Dedifferentiated amniotic fluid mesenchymal stem cell (primary cell): ENCODE measurements at regions not wholly inside any gene's neighbourhood (a gene's known extent, or its start where the extent isn't known, plus 50 kb on each side); places are given as distances from the start of the nearest gene placed in this dataset.
"Not testable (repeated sequence)": the region's sequence is repeated elsewhere in the genome, so short reads cannot be mapped to it uniquely, and the experiment has no call there.

Experiments
- DNase-seq: peaks from one replicate; pipeline ENCODE4 v3.0.0-alpha.2; 2016; ENCODE audit errors: extremely low spot score

DNA sequence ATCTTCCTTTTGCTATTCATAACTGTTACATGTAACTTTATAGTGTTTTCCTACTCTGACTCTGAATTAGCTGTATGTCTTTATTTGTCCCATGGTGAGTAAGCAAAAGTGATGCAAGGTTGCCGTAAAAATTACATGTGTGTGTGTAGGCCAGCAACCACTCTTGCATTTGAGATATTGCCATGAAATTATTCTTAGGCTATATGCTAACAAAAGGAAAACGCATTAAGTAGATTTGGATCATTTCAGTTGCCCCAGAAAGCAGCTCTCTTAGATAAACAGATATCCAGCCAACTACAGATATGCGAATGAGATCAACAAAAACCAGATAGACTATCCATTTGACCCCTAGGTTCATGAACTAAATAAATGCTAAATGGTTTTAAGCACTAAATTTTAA, 73.6 kb downstream of the CYLC2 start:
- DNase-seq = no peak

DNA sequence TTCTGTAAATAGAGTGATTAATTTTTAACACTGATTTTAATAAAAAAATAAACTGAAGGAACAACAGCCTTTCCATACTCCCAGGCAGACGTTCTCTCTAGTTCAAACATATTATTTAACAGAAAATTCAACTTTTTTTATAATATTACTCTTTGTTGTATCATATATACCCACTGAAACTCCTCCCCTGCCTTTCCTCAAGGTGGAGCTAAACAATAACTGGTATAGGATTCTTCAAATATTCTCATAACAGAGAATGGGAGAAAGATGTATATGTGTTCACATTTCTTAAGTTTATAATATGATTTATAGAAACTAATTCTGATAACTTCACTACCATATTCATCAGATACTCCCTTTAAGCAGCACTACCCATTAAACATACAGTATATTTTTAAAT, 83.4 kb downstream of the CYLC2 start:
- no peak for DNase-seq

DNA sequence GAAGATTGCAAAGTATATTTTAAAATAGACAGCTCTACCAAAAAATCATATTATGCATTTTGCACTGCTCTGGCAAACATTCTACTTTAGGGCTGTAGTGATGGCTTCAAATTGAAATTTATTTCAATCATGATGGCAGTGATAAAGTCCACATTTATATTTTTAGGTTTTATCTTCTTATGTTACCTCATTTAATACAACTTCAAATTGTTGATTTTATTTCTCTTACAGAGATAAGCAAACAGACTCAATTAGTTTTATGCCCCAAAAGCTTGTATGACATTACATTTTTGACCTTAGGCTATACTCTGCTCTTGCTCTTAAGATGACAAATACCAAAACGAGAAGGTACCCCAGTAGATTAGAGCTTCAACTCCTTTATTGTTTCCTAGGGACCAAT, 87.4 kb downstream of the CYLC2 start:
- no peak for DNase-seq

DNA sequence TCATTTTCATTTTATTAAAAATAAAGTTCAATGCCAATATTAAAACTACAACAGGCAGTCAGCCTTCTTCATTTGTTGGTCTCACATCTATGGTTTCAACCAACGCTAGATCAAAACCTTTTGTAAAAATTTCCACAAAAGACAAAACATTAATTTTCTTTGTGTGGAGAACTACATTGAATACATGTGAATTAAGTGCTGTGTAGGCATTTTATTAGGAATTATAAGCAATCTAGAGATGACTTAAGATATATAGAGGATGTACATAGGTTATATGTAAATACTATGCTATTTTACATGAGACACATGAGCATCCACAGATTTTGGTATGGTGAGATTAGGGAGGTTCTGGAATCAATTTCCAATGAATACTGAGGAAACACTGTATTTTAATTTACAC, 94.2 kb downstream of the CYLC2 start:
- DNase-seq = no peak

DNA sequence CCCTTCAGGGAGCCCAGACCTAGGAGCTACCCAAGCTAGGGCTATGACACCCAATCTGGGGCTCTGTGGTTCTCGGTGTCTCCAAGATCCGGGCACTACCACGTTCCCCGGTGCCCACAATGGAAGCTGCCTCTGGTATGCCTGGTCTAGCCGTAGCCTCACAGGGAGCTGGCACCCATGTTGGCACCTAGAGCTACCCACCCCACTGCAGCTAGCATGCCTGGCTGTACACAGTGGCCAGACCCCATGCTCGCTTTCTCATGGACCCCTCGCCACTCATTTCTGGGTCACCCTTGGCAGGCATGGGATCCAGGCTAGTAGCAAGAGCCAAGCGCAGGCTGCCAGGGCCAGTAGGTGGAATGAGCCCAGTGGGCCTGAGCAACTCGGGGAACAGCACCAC, 109.0 kb downstream of the CYLC2 start:
- no peak for DNase-seq

DNA sequence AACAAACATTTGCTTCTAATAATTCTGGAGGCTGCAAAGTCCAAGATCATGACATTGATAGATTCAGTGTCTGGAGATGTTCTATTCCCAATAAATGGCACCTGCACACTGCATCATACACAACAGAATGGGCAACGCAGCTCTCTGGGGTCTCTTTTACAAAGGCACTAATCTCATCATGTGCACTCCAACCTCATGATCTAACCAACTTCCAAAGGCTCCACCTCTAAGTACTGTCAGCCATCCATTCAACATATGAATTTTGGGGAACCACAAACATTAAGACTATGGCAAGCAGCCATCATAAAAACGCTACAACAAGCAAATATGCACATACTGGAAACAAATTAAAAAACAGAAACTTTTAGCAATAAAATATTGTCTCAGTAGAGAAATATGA, 121.1 kb downstream of the CYLC2 start:
- no peak for DNase-seq

DNA sequence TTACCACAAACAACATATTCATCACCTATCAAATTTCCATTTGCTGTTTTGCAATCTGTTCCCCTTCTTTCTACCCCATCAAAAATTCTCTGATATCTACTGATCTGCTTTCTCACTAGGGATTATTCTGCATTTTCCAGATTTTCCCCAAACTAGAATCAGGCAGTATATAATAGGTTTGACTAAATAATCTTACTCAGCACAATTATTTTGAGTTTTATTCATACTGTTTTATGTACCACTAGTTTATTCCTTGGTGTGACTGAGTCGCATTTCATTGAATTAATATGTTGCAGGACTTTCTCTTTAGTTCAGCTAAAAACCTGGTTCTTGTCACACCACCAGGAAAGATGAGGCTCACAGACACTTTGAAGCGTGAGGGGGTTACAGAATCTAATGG, 131.4 kb downstream of the CYLC2 start:
- DNase-seq = no peak

DNA sequence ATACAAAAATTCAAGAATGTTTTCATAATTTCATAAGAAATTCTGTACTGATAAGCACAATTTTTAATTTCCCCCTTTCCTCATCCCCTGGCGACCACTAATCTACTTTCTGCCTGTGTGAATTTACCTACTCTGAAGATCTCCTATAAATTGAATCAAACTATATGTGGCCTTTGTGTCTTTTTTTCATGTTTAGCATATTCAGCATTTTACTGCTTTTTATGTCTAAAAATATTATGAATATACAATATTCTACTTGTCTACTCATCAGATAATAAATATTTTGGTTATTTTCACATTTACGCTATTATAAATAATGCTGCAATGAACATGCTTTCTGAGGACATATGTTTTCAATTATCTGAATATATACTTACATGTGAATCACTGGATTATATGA, 144.8 kb downstream of the CYLC2 start:
- DNase-seq = no peak

DNA sequence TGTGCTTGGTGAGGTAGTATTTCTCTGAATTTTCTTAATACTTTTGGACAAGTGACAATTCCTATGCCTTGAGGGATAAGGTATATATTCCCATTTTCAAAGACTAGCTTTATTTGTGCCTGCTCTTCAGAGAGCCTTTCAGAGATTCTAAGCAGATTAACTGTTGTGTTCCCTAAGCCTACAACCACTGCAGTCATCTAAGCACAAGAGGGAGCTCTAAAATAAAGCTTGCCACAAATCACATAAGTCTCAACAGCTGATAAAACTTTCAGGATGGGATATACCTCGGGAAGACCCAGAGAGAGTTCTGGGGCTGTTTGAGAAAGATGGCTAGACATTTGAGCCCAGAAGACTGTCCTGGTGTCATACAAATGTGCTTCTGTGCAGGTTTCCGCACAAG, 157.3 kb downstream of the CYLC2 start:
- DNase-seq = no peak

DNA sequence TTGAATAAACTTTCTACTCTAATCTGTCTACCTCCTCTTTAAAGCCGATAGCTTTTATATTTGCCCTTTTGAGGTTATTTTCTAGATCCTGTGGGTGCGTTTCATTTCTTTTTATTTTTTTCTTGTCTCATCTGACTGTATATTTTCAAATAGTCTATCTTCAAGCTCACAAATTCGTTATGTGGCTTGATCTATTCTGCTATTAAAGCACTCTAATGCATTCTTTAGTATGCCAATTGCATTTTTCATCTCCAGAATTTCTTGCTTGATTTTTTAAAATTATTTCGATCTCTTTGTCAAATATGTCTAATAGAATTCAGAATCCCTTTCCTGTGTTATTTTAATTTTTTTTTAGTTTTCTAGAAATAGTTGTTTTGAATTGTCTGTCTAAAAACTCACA, 172.4 kb downstream of the CYLC2 start:
- no peak for DNase-seq

DNA sequence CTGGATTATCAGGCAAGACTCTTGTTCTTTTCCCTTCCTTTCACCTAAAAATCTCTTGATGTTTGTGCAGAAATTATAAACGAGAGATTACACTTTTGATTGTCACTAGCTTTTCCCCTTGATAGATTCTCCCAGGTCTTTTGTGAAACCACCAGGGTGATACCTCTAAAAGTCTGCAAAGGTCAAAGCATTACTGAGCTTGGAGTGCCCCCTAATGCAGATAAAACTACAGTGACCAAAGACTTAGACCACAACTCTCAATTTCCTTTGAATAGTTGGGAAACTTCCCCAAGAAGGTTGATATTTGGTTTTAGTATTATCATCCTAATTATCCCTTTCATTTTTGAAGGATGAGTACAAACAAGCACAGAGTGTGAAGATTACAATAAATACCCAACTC, 173.1 kb downstream of the CYLC2 start:
- no peak for DNase-seq

DNA sequence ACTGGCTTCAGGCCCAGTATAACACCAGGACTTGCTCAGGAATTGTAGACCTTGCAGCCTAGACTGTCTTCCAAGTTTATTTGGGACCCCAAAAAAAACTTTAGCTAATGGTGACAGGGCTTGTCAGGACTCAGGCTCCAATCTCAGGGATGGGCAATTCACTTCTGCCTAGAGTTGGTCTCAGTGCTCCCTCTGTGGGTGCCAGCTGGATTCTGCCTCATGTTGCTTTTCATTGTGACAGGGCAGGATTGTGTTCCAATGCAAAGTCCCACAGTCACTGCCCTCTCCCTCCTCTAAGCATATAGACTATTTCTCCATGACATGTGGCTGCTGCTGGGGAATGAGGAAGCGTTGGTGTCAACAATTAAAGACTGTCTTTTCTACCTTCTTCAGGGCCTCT, 174.7 kb downstream of the CYLC2 start:
- no peak for DNase-seq

DNA sequence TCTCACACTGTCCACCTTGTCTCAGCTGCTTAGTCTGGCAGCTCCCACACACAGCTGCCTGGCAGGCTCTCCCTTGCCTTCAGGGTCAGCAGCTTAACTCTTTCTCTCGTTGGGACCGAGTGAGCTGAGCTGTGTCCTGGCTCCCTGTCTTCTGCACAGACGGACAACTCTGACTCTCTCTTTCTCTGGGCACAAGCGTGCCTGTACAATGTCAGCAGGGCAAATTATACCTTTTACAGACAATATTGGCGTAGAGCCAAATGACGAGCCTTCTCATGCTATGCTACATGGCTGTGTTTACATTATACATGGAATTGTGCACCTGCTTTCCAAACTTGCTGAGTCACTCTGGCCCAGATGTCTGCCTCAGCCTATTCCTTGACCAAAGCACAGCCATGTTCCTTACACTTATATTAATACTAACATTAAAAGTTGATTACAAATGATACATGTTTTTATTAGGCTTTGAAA, 188.6 kb downstream of the CYLC2 start:
- DNase-seq = no peak

DNA sequence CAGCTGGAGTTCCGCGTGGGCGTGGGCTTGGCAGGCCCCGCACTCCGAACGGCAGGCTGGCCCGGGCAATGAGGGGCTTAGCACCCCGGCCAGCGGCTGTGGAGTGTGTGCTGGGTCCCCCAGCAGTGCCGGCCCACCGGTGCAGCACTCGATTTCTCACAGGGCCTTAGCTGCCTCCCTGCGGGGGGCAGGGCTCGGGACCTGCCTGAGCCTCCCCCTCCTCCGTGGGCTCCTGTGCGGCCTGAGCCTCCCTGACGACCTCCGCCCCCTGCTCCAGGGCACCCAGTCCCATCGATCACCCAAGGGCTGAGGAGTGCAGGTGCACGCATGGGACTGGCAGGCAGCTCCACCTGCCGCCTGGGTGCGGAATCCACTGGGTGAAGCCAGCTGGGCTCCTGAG, 191.8 kb downstream of the CYLC2 start:
- DNase-seq = no peak

DNA sequence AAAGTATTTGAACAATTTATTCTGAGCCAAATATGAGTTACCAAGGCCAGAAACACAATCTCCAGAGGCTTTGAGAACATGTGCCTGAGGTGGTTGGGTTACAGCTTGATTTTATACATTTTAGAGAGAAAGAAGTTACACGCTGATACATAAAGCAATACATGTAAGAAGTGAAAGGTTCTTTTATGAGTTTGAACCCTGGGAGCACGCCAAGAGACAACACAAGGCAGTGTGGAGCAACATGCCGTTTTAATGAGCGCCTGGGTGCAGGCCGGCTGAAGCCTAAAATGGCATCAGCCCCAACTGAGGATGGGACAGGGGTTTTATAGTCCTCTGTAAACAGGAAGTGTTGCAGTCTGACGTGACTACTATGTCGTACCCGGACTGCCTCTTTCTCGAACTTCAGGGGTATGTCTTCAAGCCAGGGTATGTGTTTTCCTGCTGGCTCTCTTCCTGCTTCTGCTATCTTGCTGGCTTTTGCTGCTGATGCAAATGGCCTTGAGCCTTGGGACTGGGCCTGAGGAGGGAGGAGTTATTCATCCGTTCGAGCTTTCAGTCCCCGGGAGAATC, 193.7 kb downstream of the CYLC2 start:
- no peak for DNase-seq

DNA sequence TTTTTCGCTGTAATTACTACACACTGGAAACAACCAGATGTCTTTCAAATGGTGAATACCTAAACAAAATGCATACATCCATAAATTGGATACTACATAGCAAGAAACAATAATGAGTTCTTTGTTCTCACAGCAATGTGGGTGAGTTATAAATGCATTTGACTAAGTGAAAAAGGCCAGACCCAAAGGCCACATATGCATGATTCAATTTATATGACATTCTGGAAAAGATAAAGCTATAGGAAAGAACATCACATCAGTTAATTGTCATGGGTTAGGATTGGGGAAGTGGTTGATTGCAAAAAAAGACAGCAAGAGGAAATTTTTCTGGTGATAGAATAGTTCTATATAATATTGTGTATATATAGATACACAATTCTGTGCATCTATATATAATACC, 198.9 kb downstream of the CYLC2 start:
- no peak for DNase-seq

DNA sequence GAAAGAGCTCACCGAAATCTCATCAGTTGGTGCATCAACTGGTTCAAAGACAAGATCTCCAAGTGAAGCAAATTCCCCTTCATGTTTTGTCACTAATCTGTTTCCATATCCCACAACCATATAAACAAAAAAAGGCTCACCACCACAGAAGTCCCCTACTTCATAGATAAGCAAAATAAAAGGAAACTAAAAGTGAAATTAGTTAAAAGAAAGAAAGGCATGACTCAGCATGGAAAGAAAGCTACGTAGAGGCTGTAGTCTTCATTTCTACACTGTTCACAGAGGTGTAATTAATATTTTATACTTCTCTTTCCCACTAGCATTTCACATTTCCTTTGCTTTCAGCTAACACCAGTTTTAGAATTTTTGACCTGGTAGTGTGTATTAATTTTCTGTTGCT, 208.0 kb downstream of the CYLC2 start:
- DNase-seq = no peak

DNA sequence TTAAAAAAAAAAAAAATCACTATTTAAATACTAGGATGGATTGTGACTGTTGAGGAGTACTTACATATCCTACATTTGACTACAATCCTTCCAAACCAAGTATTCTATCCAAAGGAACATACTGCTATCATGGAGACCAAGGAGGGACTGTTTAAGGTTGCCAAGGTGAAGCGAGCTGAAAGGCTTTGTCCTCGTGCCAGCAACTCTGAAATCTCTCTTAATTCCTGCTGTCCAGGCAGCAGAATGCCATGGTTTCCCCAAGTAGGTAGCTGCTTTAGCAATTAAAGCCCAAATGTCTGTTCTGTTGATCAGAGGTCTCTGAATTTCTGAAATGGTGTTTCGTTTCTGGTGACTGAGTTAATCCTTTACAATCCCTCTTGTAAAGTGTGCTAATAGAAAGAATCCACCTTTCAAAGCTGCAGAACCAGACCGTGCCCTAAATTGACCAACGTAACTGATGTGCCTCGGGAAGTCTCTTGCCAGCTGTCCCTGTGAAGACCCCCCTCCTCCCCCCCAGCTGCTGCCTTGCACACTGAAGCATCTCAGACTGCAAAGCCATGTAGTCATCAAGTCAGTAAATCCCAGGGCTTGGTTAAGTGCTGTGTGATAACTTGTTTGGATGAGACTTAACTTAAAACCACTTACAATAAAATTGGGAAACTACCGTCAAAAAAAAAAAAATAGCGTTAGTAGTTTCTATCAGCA, 210.9 kb downstream of the CYLC2 start:
- DNase-seq = not testable (repeated sequence)

DNA sequence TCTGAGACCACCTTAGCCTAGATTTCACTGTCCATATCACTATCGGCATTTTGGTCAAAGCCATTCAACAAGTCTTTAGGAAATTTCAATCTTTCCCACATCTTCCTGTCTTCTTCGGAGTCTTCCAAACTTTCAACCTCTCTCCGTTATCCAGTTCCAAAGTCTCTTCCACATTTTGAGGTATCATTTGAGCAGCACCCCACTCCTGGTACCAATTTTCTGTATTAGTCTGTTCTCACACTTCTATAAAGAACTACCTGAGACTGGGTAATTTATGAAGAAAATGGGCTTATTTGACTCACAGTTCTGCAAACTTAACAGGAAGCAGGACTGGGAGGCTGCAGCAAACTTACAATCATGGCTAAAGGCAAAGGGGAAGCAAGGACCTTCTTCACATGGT, 215.5 kb downstream of the CYLC2 start:
- DNase-seq = no peak

DNA sequence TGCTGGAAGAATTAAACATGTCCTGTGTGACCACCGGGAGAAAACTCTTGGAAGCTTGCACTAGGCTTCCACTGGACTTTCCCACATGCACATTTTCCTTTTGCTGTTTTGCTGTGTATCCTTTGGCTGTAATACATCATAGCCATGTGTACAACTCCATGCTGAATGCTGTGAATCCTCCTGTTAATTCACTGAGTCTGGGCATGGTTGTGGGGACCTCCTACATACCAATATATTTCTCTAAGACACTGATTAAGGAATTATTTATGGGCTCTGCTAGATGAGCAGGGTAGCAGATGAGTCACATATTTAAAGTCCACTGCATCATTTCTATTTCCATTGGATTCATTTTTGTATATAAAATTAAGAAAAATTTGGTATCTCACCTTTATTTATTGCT, 220.1 kb downstream of the CYLC2 start:
- no peak for DNase-seq

DNA sequence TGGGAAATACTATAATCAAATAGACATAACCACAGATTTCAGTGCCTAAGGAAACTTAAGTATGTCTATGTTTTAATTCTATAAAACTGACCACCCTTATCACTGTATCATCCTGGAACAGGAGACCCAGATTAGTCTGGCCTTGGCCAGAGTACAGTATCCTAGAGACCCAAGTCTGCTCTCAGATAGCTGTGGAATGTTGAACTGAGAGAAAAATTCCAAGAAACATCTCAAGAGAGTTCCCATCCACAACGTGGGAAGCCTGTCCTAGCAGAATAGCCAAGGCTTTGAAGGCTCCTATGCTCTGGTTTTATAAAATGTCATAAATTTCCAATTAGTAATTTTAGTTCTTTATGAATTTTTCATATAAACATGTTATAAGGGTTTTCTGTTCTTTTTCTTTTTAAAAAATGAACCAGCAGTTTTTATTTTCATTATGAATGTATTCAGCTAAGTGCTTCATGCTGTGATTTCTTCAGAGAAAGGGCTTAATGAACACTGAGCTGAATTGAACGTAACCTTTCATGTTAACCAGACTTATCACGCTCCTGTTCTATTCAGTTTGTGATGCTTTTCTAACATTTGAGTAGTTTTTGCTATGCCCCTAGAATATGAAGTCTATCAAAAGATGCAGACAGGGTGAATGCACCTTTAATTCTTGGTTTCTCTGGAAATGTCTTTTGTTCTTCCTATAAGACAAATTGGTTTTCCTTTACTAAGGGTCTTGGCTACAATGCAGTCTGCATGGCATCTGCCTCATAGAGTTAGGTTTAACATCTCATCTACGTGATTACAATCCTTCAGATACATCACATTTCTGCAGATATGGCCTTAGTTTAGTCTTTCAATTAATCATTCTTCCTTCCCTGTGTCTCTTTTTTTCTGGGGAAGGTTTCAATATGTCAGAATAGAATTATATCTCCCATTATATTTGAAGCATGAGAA, 230.8 kb downstream of the CYLC2 start:
- no peak for DNase-seq

DNA sequence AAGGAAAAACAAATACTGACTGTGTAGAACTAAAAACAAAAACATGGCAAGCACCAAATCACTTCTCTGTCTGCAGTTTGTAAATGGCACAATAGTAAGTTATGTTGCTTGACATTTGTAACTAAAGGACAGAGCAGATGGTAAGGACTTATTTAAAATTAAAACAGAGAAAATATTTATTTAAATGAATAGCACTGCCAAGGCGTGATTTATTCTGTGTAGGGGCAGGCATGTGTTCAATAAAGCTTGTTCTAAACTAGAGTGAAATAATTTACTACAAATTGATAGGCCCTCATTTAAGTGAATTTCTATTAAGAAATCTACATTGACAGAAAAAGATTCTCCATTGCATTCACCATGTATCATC, 231.5 kb downstream of the CYLC2 start:
- DNase-seq = no peak

DNA sequence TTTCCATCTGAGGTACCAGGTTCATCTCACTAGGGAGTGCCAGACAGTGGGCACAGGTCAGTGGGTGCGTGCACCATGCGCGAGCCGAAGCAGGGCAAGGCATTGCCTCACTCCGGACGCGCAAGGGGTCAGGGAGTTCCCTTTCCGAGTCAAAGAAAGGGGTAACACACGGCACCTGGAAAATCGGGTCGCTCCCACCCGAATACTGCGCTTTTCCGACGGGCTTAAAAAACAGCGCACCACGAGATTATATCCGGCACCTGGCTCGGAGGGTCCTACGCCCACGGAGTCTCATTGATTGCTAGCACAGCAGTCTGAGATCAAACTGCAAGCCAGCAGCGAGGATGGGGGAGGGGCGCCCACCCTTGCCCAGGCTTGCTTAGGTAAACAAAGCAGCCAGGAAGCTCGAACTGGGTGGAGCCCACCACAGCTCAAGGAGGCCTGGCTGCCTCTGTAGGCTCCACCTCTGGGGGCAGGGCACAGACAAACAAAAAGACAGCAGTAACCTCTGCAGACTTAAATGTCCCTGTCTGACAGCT, 242.5 kb downstream of the CYLC2 start:
- DNase-seq = not testable (repeated sequence)
